HG03460 (cell line): ENCODE measurements at regions not wholly inside any gene's neighbourhood (a gene's known extent, or its start where the extent isn't known, plus 50 kb on each side); places are given as distances from the start of the nearest gene placed in this dataset.
A peak's percentile ranks its signal among the peaks of the same experiment; 100 is the strongest.

ENCODE experiments used
- ATAC-seq: cut with Tn5 transposase; IDR thresholded peaks from one replicate; pipeline ENCODE4 v1.9.1; 2021; ENCODE audit not compliant: unreplicated experiment

GRCh38 chr2:198371921-198372543 lies 567.6 kb downstream of the PLCL1 start:
- ATAC-seq = peak; percentile 93

GRCh38 chr2:198371329-198371728 lies 566.9 kb downstream of the PLCL1 start:
- ATAC-seq = no peak

GRCh38 chr2:198368089-198368488 lies 563.7 kb downstream of the PLCL1 start:
- no peak for ATAC-seq

- no peak for ATAC-seq
Observed at GRCh38 chr2:198362740-198363139, 558.3 kb downstream of the PLCL1 start.

GRCh38 chr2:198359308-198359707 lies 554.9 kb downstream of the PLCL1 start:
- ATAC-seq = no peak

GRCh38 chr2:198356157-198356556 lies 551.8 kb downstream of the PLCL1 start:
- no peak for ATAC-seq

- ATAC-seq = no peak
Observed at GRCh38 chr2:198351647-198352046, 547.3 kb downstream of the PLCL1 start.

GRCh38 chr2:198347946-198348345 lies 543.6 kb downstream of the PLCL1 start:
- ATAC-seq = no peak

GRCh38 chr2:198347349-198347748 lies 543.0 kb downstream of the PLCL1 start:
- ATAC-seq = no peak

GRCh38 chr2:198343471-198343870 lies 539.1 kb downstream of the PLCL1 start:
- ATAC-seq = no peak

- ATAC-seq = no peak
Observed at GRCh38 chr2:198340846-198341245, 536.5 kb downstream of the PLCL1 start.

GRCh38 chr2:198339116-198339515 lies 534.7 kb downstream of the PLCL1 start:
- ATAC-seq = no peak

GRCh38 chr2:198337368-198337767 lies 533.0 kb downstream of the PLCL1 start:
- ATAC-seq = no peak

GRCh38 chr2:198328454-198328853 lies 524.1 kb downstream of the PLCL1 start:
- no peak for ATAC-seq

- ATAC-seq = no peak
Observed at GRCh38 chr2:198327526-198327925, 523.1 kb downstream of the PLCL1 start.

- no peak for ATAC-seq
Observed at GRCh38 chr2:198326431-198326830, 522.0 kb downstream of the PLCL1 start.

- ATAC-seq = no peak
Observed at GRCh38 chr2:198325359-198325758, 521.0 kb downstream of the PLCL1 start.

- ATAC-seq = no peak
Observed at GRCh38 chr2:198324071-198324470, 519.7 kb downstream of the PLCL1 start.

- ATAC-seq = no peak
Observed at GRCh38 chr2:198322275-198322674, 517.9 kb downstream of the PLCL1 start.

GRCh38 chr2:198321522-198322088 lies 517.2 kb downstream of the PLCL1 start:
- ATAC-seq = no peak

GRCh38 chr2:198316852-198317396 lies 512.5 kb downstream of the PLCL1 start:
- ATAC-seq = no peak

GRCh38 chr2:198315791-198316630 lies 511.6 kb downstream of the PLCL1 start:
- no peak for ATAC-seq
